HG03571 (cell line): ENCODE measurements at regions not wholly inside any gene's neighbourhood (a gene's known extent, or its start where the extent isn't known, plus 50 kb on each side); places are given as distances from the start of the nearest gene placed in this dataset.

Experiments used
- ATAC-seq: cut with Tn5 transposase; IDR thresholded peaks from one replicate; pipeline ENCODE4 v1.9.1; 2021; ENCODE audit not compliant: unreplicated experiment

DNA sequence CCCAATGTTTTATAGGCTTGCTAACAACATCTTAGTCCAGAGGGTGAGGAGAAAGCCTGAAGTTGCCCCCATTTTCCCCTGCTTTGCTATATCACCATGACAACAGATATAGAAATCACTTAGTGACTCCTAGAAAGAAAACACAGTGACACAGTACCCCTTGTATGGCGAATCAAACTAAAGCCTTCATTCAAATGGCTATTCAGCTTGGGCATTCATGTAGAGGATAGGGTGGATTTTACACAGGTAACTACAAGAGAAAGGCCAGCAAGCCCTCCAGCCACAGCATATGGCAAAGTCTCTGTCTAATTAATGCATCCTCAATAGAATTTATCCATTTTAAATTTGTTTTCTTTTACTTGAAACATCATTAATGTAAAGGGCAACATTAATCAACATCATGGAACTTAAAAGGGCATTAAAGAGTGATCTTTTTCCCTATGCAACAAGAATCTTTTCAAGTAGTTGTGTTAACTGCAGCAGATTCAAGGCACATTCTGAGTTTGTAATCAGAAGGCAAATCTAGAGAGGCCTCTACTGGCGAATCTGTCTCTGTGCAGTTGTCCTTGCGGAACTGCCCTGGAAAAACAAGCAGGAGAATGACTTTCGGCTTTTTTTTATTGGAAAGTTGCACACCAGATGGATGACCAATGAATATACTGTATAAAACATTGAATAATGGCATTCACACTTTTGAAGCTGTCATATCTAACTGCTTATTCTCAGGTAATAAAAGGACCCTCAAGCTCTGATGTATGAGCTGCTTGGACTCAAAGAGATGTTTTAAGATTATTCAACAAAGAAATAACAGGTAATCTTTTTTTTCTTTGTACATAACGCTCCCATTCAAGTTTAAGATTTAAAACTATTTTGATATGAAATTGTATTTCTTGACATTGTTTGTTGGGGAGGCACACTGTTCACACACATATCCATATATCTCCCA is 621.7 kb upstream of the AGTR1 start:
- ATAC-seq, result no peak

DNA sequence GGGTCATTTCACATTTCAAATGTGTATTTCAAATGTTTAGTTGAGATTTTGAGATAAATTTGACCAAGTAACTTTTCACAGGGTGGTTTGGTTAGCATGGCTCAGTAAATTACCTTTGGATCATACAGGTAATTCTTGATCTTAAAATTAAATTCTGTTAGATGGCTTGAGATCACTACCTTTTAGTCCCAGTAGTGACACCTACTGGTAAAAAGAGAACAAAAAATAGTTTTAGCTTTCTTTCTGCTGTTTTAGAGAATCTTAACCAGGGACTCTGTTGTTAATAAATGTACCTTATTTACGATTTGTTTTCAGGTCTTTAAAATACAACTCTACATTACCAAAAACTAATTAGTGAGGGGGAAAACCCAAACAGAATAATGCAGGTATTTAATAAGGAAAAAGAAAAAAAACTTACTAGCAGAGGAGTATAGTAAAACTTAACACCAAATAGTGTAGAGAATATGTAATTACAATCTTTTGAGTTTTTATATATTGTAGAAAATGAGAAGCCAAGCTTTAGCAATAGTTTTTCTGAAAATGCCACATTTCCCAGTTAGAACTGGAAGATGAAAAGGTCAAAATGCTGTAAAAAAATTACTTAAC is 620.3 kb upstream of the AGTR1 start:
- no peak for ATAC-seq

DNA sequence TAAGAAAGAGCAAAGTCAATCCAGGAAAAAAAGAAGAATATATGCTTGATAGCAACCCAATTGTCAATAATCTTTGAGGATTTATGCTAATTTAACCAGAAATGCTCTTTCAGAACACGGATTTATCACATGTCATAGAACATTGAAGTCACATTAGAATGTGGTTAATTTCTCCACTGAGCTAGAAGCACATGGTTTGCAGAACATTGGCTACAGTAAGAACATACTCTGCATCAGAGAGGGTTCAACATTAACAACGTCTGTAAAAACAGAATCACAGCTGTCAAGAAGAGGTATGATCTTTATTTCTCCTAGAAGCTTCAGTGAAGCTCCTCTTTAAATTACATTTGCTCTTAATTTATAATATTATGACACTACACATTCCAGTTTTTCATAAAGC is 619.7 kb upstream of the AGTR1 start:
- no peak for ATAC-seq

DNA sequence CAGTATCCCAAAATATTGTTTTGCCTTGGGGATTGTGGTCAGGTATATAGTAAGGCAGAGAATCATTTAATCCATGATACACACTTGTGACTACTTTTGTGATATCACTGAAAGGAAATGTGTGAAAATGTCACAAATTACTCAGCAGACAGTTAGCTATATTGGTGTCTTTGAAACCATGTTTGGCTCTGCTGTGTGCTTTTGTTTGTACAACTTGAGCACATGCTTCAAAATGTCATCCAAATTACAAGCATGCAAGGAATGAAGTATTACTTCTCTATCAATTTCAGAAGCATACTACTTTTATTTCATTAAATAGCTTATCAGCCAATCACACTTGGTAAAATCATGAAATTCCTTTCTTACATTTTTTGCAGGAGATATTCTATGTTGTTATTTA is 619.0 kb upstream of the AGTR1 start:
- ATAC-seq, result no peak

DNA sequence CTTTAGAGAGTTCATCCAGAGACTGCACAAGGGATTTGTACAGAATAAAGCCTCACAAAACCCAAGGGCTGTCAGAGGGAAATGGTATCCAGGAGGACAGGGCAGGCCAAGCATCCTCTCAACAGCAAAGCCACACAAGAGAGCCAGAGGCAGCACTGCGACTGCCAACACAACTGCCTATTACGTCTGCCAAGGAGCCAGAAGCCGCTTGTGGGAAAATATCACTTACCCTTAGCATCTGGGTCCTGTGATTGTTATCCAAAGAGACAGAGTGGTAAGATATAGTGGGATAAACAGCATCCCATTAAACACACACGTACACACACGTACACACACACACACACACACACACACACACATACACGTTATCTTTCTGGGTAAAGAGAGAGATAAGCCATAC is 618.3 kb upstream of the AGTR1 start:
- ATAC-seq, result no peak

DNA sequence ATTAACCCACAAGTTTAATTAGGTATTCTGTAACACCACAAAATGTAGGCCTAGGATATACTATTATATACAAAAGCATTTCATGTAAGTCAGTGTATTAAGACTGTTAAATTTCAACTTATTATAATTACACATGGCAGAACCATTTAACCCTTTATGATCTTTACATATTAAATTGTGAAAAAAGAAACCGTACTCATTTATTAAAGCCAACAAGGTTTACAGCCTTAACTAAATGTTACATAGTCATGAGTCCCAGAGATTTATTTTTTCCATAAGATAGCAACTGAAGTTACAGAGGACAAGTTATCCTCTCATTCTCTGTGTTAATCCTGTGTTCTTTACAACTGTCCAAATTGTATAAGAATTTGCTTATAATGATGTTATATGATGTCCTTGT is 615.8 kb upstream of the AGTR1 start:
- ATAC-seq, result no peak

DNA sequence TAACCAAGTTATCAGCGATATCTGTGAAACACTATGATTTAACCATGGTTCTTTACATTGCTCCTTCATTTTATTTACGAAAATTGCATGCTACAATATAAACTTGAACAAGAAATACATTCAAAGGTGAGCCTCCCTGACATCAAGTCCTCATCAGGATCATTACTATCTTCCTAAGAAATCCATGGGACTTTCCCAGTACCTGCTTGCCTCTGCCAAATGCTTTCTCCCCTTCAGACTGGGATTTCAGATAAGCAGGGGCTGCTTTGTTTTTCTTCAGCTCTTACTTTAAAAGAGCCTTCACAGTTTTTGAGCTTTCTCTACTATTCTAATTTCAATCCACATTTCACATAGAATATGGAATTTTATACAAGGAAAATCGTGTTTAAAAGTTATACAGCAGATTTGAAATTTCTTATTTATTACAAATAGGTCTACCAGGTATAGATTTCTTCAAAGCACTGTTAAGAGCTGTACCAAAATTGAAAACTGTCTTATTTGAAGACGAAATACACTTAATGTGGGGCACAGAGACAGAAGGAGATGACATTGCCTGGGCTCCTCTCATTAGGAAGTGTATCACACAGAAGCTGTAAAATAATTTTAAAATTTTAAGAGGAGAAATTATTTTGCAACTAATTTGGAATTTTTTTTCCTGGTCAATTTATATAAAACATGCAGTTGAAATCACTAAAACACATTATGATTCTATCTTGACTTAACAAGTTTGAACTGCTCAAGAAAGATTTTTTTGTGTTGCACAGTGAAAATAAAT is 615.0 kb upstream of the AGTR1 start:
- ATAC-seq, result no peak

DNA sequence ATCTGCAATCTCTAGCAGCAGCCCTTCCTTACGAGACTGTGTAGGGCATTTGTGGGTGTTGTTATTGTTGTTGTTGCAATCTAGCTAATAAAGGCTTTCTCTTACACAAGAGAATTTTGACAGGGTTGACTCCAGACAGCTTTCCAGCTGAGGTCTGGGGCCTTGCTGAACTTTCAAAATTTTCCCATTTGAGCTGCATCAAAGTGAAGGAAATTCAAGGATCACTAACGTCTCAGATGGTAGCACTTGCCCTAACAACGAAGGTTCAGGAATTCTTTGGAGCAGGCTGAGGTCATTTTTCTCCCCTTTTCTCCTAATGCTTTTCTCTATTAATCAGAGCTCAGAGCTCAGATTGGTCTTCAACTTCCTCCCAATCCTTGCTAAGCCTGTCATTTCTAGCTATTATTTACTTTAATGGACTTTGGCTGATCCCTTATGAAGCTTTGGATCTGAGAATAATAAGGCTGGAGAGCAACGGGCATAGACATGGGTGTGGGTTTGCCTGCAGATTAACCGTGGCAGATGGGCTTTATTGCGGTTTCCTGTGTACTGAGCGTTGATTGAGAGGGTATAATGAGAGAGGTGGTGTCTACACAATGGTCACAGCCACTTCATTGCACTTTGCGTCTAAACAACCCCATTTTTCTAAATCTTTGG is 614.0 kb upstream of the AGTR1 start:
- ATAC-seq, result no peak

DNA sequence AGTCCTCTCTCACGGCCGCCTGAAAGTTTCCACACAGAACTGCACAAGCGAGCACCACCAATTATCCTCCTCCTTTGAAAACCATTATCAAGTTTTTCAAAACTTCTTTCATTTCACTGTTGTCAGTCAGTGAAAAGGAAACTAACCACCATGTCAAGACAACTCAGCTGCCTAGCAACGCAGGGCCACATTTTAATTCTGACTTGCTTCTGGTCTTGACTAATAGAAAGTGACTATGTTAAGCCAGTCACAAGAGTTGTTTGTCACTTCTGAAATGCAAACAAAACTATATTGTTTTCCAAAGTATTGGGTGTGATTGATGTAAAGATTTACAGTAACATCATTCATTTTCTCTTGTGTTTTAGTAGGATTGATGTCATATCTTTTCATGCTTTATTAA is 612.8 kb upstream of the AGTR1 start:
- ATAC-seq, result peak; percentile 73

DNA sequence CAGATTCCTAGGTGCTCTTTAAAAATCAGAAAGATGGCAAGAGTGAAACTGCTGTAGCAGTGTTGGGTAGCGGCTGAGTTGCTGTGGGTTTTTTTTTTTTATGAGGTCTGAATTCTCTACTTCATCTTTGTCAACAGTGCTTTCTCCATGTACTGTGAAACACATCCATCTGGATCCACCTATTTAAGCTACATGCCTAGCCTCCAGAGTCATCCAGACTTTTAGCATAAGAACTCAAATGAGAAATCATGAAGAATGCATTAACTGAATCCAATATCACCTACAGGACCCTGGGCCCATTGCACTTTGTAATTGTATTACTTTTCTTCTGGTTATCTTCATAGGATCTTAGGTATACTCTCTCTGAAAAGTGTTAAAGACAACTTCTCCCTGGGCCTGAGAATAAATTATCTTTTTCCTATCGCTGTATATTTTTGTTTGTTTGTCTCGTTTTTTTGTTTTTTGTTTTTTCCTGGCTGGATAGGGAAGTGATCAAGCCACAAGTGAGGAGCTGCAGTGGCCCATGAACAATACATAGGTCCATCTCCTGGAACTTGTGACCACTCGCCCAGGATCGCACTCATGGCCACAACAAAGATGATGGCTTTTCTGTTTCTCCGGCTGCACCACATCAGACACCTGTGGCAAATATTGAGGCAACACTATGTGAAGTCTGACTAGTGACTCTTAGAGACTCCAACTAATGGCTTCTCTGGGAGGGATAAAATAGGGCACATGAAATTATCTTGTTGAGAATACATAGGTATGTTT is 609.9 kb upstream of the AGTR1 start:
- ATAC-seq, result no peak

DNA sequence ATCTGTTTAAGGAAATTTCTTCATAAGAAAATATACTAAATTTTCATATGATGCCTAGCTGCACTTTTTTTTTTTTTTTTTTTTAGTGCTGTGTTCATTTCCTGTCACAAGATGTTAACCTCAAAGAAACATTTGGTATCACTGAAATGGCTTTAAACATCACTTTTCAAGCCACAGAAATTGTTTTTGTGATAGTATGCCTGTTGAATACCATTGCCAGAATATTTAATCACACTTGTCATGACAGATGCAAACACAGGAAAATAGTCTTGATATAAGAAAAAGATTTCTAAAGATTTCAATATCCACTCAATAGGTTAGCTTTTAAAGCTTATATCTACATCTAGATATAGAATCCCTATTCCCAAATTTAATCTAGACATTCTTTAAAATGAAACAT is 608.5 kb upstream of the AGTR1 start:
- ATAC-seq, result no peak

DNA sequence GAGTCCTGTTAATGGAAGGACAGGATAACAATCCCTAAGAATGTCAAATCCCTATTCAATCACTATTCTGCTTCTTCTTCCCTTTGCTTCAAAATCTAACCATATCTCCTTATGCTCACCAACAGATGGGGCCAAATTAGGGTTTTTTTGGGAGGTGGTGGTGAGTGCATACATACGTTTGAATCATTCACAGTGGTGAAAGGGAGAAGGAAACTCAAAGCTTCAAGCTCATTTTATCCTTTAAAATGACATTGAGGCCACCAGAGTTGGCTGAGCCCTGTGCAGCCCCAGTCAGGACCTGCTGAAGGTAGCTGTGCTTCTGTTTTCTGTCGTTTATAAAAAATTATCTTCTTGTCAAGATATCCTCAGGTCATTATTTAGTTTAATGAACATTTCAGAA is 607.5 kb upstream of the AGTR1 start:
- ATAC-seq, result no peak

DNA sequence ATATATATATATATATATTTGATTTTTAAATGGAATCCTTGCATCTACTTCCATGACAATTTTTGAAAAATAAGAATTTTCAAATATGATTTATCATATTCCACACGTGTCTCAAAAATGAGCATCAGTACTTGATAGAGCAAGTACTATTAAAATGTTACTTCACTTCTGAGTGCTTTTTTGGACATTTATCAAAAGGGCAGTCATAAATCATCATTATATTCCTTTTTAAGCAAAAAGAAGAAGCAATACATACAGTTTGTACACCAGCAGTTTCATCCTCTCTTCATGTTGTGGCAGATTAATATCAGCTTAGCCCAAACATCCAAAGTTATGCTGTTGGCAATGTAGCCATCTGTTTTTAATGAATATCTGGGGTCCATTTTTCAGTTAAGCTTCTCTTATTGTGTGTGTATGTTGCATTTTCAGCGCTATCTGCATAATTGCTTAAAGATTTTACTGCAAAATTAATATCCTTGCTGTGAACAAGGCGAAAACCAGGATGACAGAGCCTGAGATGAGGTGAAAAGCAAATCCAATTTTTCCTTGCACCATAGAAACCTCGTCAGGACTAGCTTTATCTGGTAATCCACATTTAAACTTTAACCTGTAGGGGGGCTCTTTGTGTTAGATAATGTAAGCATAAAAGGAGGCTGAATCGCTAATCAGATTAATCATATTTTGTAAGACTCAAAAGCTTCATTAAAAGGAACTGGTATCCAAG is 604.9 kb upstream of the AGTR1 start:
- ATAC-seq, result no peak

DNA sequence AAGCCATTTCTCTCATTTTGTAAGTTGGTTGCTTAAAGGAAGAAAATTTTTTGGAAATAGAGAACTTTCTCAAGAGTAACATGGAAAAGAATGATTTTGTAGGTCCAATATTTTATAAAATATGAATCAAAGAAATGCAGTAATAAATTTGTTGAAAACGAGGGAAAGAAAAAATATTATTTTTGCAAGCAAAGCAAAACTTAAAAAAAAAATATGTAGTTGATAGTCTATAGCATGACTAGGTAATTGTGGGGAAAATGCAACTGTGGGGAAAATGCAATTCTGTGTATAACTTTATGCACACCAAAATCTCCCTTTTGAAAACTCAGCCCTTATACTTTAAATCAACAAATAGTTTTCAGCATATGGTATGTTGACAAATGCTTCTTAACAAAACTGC is 604.0 kb upstream of the AGTR1 start:
- ATAC-seq, result no peak

DNA sequence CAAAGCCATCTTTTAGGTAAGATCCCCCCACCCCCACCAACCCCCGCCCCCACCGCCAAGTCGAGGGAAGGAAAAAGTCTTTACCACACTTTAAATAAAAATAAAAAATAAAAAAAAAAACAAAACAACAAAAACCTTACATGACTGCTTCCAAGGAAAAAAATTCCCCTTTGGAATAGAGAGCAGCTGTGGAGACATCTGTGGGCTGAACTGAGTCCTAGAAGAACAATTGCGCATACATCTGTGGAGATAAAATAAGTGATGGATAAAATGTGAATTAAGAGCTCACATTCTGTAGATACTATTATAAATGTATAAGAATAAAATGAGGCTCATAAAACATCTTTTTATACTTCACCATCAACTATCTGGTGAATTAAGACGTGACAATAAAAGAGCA is 601.7 kb upstream of the AGTR1 start:
- ATAC-seq, result no peak

DNA sequence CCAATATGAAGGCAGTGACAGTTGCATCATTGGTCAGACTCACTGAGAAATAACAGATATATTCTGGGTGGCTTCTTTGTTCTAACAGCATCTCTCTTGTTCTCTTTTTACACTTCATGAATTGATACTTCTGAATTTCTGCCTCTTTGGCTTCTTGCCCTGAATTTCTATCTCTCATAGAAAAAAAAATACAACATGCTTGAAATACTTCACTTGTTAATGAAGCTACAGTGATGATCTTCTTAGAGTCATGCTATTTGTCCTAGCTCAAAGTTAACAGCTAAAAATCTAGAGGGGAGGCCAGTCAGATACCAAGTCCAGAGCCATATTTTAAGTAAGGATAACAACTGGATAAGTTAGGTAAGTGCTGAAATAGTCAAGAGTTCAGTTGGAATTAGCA is 597.2 kb upstream of the AGTR1 start:
- ATAC-seq, result no peak

DNA sequence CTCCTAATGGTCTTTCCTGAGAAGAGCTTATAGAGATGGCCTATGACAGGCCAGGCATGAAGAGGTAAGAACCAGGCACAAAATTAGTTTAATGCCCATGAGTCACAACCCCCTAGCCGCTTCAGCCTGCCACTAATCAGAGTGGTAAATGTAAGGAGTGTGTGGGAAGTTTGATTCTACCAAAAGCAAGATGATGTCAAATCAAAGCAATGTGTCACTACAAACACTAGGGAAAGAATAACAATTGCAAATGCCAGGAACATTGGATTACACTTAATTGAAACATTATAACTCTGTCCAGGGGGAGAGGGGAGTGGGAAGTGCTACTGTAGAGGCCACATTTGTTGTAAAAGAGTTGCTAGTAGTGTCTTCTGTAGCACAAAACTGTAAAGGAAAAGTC is 596.6 kb upstream of the AGTR1 start:
- ATAC-seq, result no peak

DNA sequence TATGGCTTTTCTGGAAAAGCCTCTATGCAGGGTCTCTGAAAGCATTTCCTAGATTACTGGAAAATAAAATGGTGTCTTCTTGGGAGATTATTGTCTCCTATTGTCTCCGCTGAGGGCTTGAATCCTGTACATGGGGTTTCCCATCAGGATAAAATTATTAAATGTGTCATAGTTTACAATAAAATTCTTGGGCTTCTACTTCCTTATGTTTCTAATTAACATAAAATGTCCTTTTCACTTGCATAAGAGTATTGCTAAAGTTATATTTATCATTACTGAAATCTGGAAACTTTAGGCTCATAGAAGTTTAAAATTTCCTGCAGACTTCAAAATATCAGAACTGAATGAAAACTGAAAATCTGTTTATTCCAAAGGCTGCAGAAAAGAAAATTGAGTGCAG is 595.5 kb upstream of the AGTR1 start:
- no peak for ATAC-seq

DNA sequence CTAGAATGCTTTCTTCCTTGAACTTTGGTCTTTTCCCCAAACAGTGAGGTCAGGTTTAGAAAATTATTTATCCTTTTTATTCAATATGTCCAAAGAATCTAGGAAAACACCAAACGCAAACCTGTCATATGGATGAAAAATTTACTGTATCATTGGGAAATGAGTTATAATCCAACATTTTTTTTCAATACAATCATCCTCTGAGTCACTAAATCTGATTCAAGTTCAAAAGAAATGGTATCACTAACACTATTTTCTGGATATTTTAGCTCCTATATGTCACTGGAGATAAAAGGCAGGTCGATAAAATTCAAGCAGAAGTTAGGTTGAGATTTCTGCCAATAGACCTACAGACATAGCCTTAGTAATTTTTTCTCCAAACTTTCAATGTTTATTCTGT is 591.6 kb upstream of the AGTR1 start:
- no peak for ATAC-seq

DNA sequence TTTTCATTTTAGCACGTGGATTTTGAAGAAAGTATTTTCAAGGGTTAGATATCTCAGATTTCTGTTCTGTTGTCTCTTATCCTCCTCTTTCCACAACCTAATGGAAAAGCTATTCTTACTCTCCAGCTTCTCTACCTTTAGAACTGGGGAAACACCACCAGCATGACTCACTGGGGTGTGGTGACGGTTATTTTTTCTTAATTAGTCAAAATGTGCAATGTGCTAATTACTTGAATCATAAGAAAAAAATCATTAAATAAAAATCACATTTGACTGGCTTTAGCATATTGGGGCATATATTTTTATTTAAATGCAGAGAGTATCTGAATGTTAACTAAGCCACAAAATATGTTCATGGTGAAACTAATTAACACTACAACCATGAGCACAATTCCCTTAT is 570.7 kb upstream of the AGTR1 start:
- ATAC-seq, result no peak
